Neural progenitor cell (in vitro differentiated cells): ENCODE measurements at regions not wholly inside any gene's neighbourhood (a gene's known extent, or its start where the extent isn't known, plus 50 kb on each side); places are given as distances from the start of the nearest gene placed in this dataset.

Source experiments
- DNase-seq: peaks from one replicate; pipeline ENCODE4 v3.0.0-alpha.2; 2016; ENCODE audit warnings: low spot score
- H2AFZ ChIP-seq: fragments of 200-600 bp; sonication (generic); replicated peaks from 2 replicates; pipeline ENCODE4 v1.6.1; 2016; ENCODE audit warnings: antibody characterized with exemption
- H3F3A ChIP-seq: fragments of 200-600 bp; sonication (generic); 2 replicates; pipeline ENCODE4 v1.6.1; 2016; ENCODE audit warnings: antibody characterized with exemption, low read depth
- H3K27ac ChIP-seq: fragments of 200-600 bp; sonication (generic); 2 replicates; pipeline ENCODE4 v1.5.1; 2016; ENCODE audit warnings: mild to moderate bottlenecking
- H3K27me3 ChIP-seq: fragments of 200-600 bp; sonication (generic); 2 replicates; pipeline ENCODE4 v1.6.1; 2016; ENCODE audit warnings: mild to moderate bottlenecking, moderate library complexity
- H3K36me3 ChIP-seq: fragments of 200-600 bp; sonication (generic); 2 replicates; pipeline ENCODE4 v1.5.1; 2016
- H3K4me1 ChIP-seq: fragments of 200-600 bp; sonication (generic); 2 replicates; pipeline ENCODE4 v1.6.1; 2016; ENCODE audit warnings: mixed run types
- H3K4me2 ChIP-seq: fragments of 200-600 bp; sonication (generic); 2 replicates; pipeline ENCODE4 v1.6.1; 2016
- H3K4me3 ChIP-seq: fragments of 200-600 bp; sonication (generic); 2 replicates; pipeline ENCODE4 v1.5.1; 2016
- H3K79me2 ChIP-seq: fragments of 200-600 bp; sonication (generic); 2 replicates; pipeline ENCODE4 v1.6.1; 2016; ENCODE audit warnings: low read depth
- H3K9ac ChIP-seq: fragments of 200-600 bp; sonication (generic); 2 replicates; pipeline ENCODE4 v1.6.1; 2016
- H3K9me3 ChIP-seq: fragments of 200-600 bp; sonication (generic); 2 replicates; pipeline ENCODE4 v1.5.1; 2016; ENCODE audit warnings: low read depth
- H4K20me1 ChIP-seq: fragments of 200-600 bp; sonication (generic); 2 replicates; pipeline ENCODE4 v1.6.1; 2016; ENCODE audit warnings: low read depth
- H3K27ac Mint-ChIP-seq: 3 replicates; pipeline ENCODE4 v1.8.0; 2021; ENCODE audit warnings: mixed read lengths
- H3K27me3 Mint-ChIP-seq: 2 replicates; pipeline ENCODE4 v1.8.0; 2022; ENCODE audit warnings: low read depth, mild to moderate bottlenecking, inconsistent platforms, moderate library complexity, mixed read lengths; ENCODE audit not compliant: insufficient read depth
- H3K36me3 Mint-ChIP-seq: 3 replicates; pipeline ENCODE4 v1.8.0; 2021; ENCODE audit warnings: mixed read lengths
- H3K4me1 Mint-ChIP-seq: 3 replicates; pipeline ENCODE4 v1.8.0; 2021; ENCODE audit warnings: mixed read lengths
- H3K4me3 Mint-ChIP-seq: 3 replicates; pipeline ENCODE4 v1.8.0; 2021; ENCODE audit warnings: mild to moderate bottlenecking, moderate library complexity, mixed read lengths
- H3K9me3 Mint-ChIP-seq: 3 replicates; pipeline ENCODE4 v1.8.0; 2020; ENCODE audit warnings: mixed read lengths
- CTCF ChIP-seq: fragments of 200-600 bp; sonication (generic); IDR thresholded peaks from 2 replicates; pipeline ENCODE4 v1.5.1; 2017; ENCODE audit warnings: antibody characterized with exemption, mild to moderate bottlenecking
- EZH2 ChIP-seq: fragments of 200-600 bp; sonication (generic); IDR thresholded peaks from 2 replicates; pipeline ENCODE4 v1.6.1; 2017; ENCODE audit warnings: antibody characterized with exemption, mild to moderate bottlenecking, moderate library complexity
- EZH2phosphoT487 ChIP-seq: fragments of 200-600 bp; sonication (generic); IDR thresholded peaks from 2 replicates; pipeline ENCODE4 v1.6.1; 2017; ENCODE audit warnings: antibody characterized with exemption

- H3K4me3 ChIP-seq = no peak overlapping the region
- no peak overlapping the region for H2AFZ ChIP-seq
- H3K4me1 Mint-ChIP-seq = peaks cover 9% of the 10 kb centered on the region
Measured at GRCh38 chr3:34881026-34881425, 758.3 kb upstream of the ARPP21 start.

GRCh38 chr3:34882764-34883163 lies 756.6 kb upstream of the ARPP21 start:
- TF ChIP-seq EZH2phosphoT487 (no peak), CTCF (peak; percentile 51)
- peaks cover 3% of the 10 kb centered on the region for H3K9me3 Mint-ChIP-seq

More at GRCh38 chr3:34881026-34881425, 758.3 kb upstream of the ARPP21 start:
- no peaks in the 10 kb centered on the region for H3K36me3 Mint-ChIP-seq
- no peaks in the 10 kb centered on the region for H3K27me3 Mint-ChIP-seq
- H3K4me3 Mint-ChIP-seq = no peak overlapping the region
- H3K9ac ChIP-seq = no peak overlapping the region
- no peaks in the 10 kb centered on the region for H3K27me3 ChIP-seq
- H3K4me1 ChIP-seq = peaks cover 3% of the 10 kb centered on the region
- H3K36me3 ChIP-seq = no peaks in the 10 kb centered on the region
- H3K9me3 Mint-ChIP-seq = no peaks in the 10 kb centered on the region
- no peaks in the 10 kb centered on the region for H3F3A ChIP-seq
- H3K9me3 ChIP-seq = no peaks in the 10 kb centered on the region
- H3K27ac Mint-ChIP-seq = no peak overlapping the region
- H3K27ac ChIP-seq = no peak overlapping the region
- DNase-seq = no peak
- H3K4me2 ChIP-seq = no peak overlapping the region
- H4K20me1 ChIP-seq = no peaks in the 10 kb centered on the region
- no peak for TF ChIP-seq EZH2
- TF ChIP-seq EZH2phosphoT487 = no peak
- no peak for TF ChIP-seq CTCF
- no peaks in the 10 kb centered on the region for H3K79me2 ChIP-seq

GRCh38 chr3:34884007-34884406 lies 755.3 kb upstream of the ARPP21 start:
- H3K4me3 Mint-ChIP-seq = no peak overlapping the region
- peaks cover 10% of the 10 kb centered on the region for H3K4me1 Mint-ChIP-seq
- H3K36me3 Mint-ChIP-seq = no peaks in the 10 kb centered on the region
- no peak overlapping the region for H3K4me3 ChIP-seq
- no peaks in the 10 kb centered on the region for H4K20me1 ChIP-seq
- no peak overlapping the region for H3K27ac Mint-ChIP-seq
- no peak overlapping the region for H3K4me2 ChIP-seq
- H3K9me3 Mint-ChIP-seq = peaks cover 6% of the 10 kb centered on the region
- H3F3A ChIP-seq = no peaks in the 10 kb centered on the region
- H3K79me2 ChIP-seq = no peaks in the 10 kb centered on the region
- H3K4me1 ChIP-seq = peaks cover 3% of the 10 kb centered on the region
- no peak overlapping the region for H3K27ac ChIP-seq
- H3K9ac ChIP-seq = no peak overlapping the region
- H3K27me3 ChIP-seq = no peaks in the 10 kb centered on the region
- H2AFZ ChIP-seq = peak overlapping the region; percentile 31
- DNase-seq = no peak
- no peaks in the 10 kb centered on the region for H3K27me3 Mint-ChIP-seq
- TF ChIP-seq EZH2 (no peak), EZH2phosphoT487 (no peak), CTCF (no peak)
- H3K9me3 ChIP-seq = no peaks in the 10 kb centered on the region
- no peaks in the 10 kb centered on the region for H3K36me3 ChIP-seq

More at GRCh38 chr3:34882764-34883163, 756.6 kb upstream of the ARPP21 start:
- H3K4me2 ChIP-seq = no peak overlapping the region
- H3K27ac Mint-ChIP-seq = no peak overlapping the region
- no peaks in the 10 kb centered on the region for H4K20me1 ChIP-seq
- no peaks in the 10 kb centered on the region for H3K9me3 ChIP-seq
- H3K79me2 ChIP-seq = no peaks in the 10 kb centered on the region
- no peak overlapping the region for H3K9ac ChIP-seq
- no peak overlapping the region for H2AFZ ChIP-seq
- no peaks in the 10 kb centered on the region for H3F3A ChIP-seq
- no peaks in the 10 kb centered on the region for H3K27me3 ChIP-seq
- H3K4me3 Mint-ChIP-seq = no peak overlapping the region
- no peak overlapping the region for H3K27ac ChIP-seq
- no peak overlapping the region for H3K4me3 ChIP-seq
- no peaks in the 10 kb centered on the region for H3K36me3 Mint-ChIP-seq
- no peaks in the 10 kb centered on the region for H3K27me3 Mint-ChIP-seq
- H3K36me3 ChIP-seq = no peaks in the 10 kb centered on the region
- DNase-seq = no peak
- H3K4me1 Mint-ChIP-seq = peaks cover 10% of the 10 kb centered on the region
- peaks cover 3% of the 10 kb centered on the region for H3K4me1 ChIP-seq
